Right lobe of liver (tissue), 6 donors: ENCODE measurements at regions not wholly inside any gene's neighbourhood (a gene's known extent, or its start where the extent isn't known, plus 50 kb on each side); places are given as distances from the start of the nearest gene placed in this dataset.

Experiments used
- ATAC-seq, 4 donors: fragments of 200-7000 bp; cut with Tn5 transposase; one replicate each; pipeline ENCODE4 v1.9.1; 2020; ENCODE audit warnings: mild to moderate bottlenecking in 4 of 4, moderate library complexity in 4 of 4
- DNase-seq, 3 donors: peaks; one replicate each; pipeline ENCODE4 v3.0.0-alpha.2; 2020
- H3K27ac ChIP-seq, 3 donors: fragments of 200-600 bp; one replicate each; pipeline ENCODE4 v1.8.0; 2022
- H3K27me3 ChIP-seq, 2 donors: fragments of 200-600 bp; one replicate each; pipeline ENCODE4 v1.8.0; 2022
- H3K36me3 ChIP-seq, 4 donors: fragments of 200-600 bp; sonication (generic) in 1 of 4; one replicate each; pipeline versions ENCODE4 v1.5.1 to v1.8.0; 2017 to 2022; ENCODE audit warnings: control low read depth in 1 of 4
- H3K4me1 ChIP-seq, 4 donors: fragments of 200-600 bp; sonication (generic) in 1 of 4; one replicate each; pipeline versions ENCODE4 v1.5.1 to v1.8.0; 2017 to 2022; ENCODE audit warnings: control low read depth in 1 of 4
- H3K4me3 ChIP-seq, 3 donors: fragments of 200-600 bp; one replicate each; pipeline ENCODE4 v1.8.0; 2022
- H3K9me3 ChIP-seq, 4 donors: fragments of 200-600 bp; sonication (generic) in 1 of 4; one replicate each; pipeline versions ENCODE4 v1.5.1 to v1.8.0; 2017 to 2022; ENCODE audit warnings: control low read depth in 1 of 4
- POLR2A ChIP-seq: fragments of 450-650 bp; IDR thresholded peaks from one replicate; pipeline ENCODE4 v1.6.1; 2017; ENCODE audit warnings: antibody characterized with exemption, mild to moderate bottlenecking
- WGBS: methylation state at CpG from one replicate; pipeline ENCODE4 v1.1.6; 2018; ENCODE audit warnings: low coverage, low lambda C conversion rate; ENCODE audit not compliant: insufficient coverage; ENCODE audit errors: missing lambda C conversion rate; 5-methylcytosine and 5-hydroxymethylcytosine counted together
- intact Hi-C, 2 donors: fragments of 100-400 bp; cut with DNase I; formaldehyde crosslinking; loops; one replicate each; pipeline versions ENCODE4 v1.11.2 to v1.14.1; 2022
- TF ChIP-seq, protein P1 (sequence below), 4 donors: fragments of 200-600 bp in 3 of 4; fragments of 450-650 bp in 1 of 4; IDR thresholded peaks; one replicate each; pipeline versions ENCODE4 v1.5.1 to v1.8.0; 2016 to 2022; ENCODE audit warnings: antibody characterized with exemption in 4 of 4, mild to moderate bottlenecking in 2 of 4
- donor health status: DM: no; HTN: yes; CAD: no.
- donor health status: DM: no; HTN: no; CAD: no.
- donor health status: DM: no; HTN: no; CAD: no.
- donor health status: DM: no; HTN: yes; CAD: no.
- donor health status: DM: no; HTN: yes; CAD: no.

DNA sequence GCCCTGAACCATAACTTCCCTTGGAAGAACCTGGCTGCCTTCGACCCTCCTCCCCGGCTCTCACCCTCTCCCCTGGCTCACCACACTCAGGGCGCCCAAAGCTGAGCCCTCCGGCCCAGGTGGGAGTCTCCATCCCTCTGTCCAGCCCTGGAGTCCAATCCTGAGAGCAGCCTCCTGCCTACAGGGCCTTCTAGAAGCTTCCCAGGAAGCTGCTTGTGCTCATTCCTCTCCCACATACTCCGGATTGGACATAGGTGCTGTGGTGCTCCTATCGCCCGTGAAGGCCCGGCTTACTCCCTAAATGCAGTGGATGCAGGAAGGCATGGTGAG, 1332.0 kb downstream of the BRD1 start:
- Histone ChIP-seq H3K36me3 (no peaks in the 10 kb centered on the region), H3K27ac (no peak overlapping the region), H3K4me1 (no peaks in the 10 kb centered on the region), H3K27me3 (peaks cover 0 to 3% of the 10 kb centered on the region in 2 donors), H3K4me3 (no peak overlapping the region), H3K9me3 (no peaks in the 10 kb centered on the region)
- intact Hi-C loops: no loop called here
- DNase-seq: no peak
- TF ChIP-seq, protein P1, sequence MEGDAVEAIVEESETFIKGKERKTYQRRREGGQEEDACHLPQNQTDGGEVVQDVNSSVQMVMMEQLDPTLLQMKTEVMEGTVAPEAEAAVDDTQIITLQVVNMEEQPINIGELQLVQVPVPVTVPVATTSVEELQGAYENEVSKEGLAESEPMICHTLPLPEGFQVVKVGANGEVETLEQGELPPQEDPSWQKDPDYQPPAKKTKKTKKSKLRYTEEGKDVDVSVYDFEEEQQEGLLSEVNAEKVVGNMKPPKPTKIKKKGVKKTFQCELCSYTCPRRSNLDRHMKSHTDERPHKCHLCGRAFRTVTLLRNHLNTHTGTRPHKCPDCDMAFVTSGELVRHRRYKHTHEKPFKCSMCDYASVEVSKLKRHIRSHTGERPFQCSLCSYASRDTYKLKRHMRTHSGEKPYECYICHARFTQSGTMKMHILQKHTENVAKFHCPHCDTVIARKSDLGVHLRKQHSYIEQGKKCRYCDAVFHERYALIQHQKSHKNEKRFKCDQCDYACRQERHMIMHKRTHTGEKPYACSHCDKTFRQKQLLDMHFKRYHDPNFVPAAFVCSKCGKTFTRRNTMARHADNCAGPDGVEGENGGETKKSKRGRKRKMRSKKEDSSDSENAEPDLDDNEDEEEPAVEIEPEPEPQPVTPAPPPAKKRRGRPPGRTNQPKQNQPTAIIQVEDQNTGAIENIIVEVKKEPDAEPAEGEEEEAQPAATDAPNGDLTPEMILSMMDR (IDR thresholded peaks at IDR 0.05): no peak
- TF ChIP-seq POLR2A: no peak
- ATAC-seq: no peak
- WGBS: 54% methylated on average over 5 of the region's 8 CpGs

GRCh38 chr22:48494968-48495750, 1332.5 kb downstream of the BRD1 start:
- Histone ChIP-seq H3K9me3 (no peaks in the 10 kb centered on the region), H3K36me3 (no peaks in the 10 kb centered on the region), H3K4me1 (no peaks in the 10 kb centered on the region), H3K4me3 (no peak overlapping the region), H3K27me3 (peaks cover 0 to 4% of the 10 kb centered on the region in 2 donors), H3K27ac (no peak overlapping the region)
- DNase-seq: peak in 1 of 3 donors; percentile 50
- TF ChIP-seq, protein P1 (IDR thresholded peaks at IDR 0.05): no peak
- TF ChIP-seq POLR2A: no peak
- intact Hi-C loops: no loop called here
- no peak for ATAC-seq
- WGBS: 65% methylated on average over 4 of the region's 20 CpGs

DNA sequence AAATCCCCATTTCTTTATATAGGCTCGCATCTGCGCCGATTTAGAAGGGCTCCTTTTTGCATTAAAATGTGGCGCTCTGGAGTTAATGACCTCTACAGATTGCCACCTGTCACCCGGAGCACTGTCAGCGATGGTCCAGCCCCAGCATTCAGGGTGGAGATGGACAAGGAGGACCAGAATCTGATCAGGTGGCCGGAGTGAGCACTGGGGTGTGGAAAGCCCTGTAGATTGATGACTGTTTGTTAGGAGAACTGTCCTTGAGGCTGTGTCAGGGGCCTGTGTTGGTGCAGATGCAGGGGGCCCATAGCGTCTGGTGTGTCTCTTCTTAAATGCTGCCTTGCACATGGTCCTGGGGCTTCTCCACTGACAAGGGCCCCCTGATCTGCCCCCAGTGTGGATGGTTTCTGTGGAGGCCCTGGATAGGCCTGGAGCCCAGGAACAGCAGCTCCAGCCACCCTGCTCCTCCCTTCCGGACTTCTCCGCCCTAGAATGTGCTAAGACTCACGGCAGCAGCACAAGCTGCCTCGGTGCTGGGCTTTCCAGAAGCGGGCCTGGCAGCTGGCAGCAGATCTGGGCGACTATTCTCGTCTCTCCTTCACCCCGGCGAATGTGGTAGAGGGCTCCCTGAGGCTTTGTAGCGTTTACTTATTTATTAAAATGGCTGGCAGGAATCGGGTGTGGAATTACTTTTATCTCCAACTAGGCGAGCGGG, 1333.3 kb downstream of the BRD1 start:
- Histone ChIP-seq H3K27ac (no peak overlapping the region), H3K4me3 (no peak overlapping the region), H3K9me3 (no peaks in the 10 kb centered on the region), H3K27me3 (peaks cover 0 to 9% of the 10 kb centered on the region in 2 donors), H3K4me1 (peaks cover 0 to 6% (median 0%) of the 10 kb centered on the region in 4 donors), H3K36me3 (no peaks in the 10 kb centered on the region)
- WGBS: 54% methylated on average over 7 of the region's 21 CpGs
- TF ChIP-seq, protein P1 (IDR thresholded peaks at IDR 0.05): no peak
- TF ChIP-seq POLR2A: no peak
- DNase-seq (peak in 1 of 3 donors; percentile 37), ATAC-seq (no peak)
- intact Hi-C loops: no loop called here

- DNase-seq (peak in 1 of 3 donors; percentile 22), ATAC-seq (no peak)
- intact Hi-C loops: no loop called here
- Histone ChIP-seq H3K4me1 (peaks cover 0 to 6% (median 0%) of the 10 kb centered on the region in 4 donors), H3K4me3 (no peak overlapping the region), H3K36me3 (no peaks in the 10 kb centered on the region), H3K27me3 (peaks cover 0 to 9% of the 10 kb centered on the region in 2 donors), H3K27ac (no peak overlapping the region), H3K9me3 (no peaks in the 10 kb centered on the region)
- 30% methylated on average over 4 of the region's 6 CpGs for WGBS
- no peak for TF ChIP-seq POLR2A
- TF ChIP-seq, protein P1 (IDR thresholded peaks at IDR 0.05): no peak
These were observed 1333.9 kb downstream of the BRD1 start for GRCh38 chr22:48493733-48494132.
